Mesothelial cell of epicardium (in vitro differentiated cells): ENCODE measurements at regions not wholly inside any gene's neighbourhood (a gene's known extent, or its start where the extent isn't known, plus 50 kb on each side); places are given as distances from the start of the nearest gene placed in this dataset.

Experiments used
- DNase-seq, 2 experiments: peaks; one replicate each; pipeline ENCODE4 v3.0.0; 2021; ENCODE audit warnings: low spot score in 2 of 2; ENCODE audit not compliant: unreplicated experiment in 2 of 2
- H3K27ac Mint-ChIP-seq: 2 replicates; pipeline ENCODE4 v1.8.0; 2021; ENCODE audit warnings: mixed read lengths
- H3K27me3 Mint-ChIP-seq: 2 replicates; pipeline ENCODE4 v1.8.0; 2021; ENCODE audit warnings: low read depth, mixed read lengths
- H3K36me3 Mint-ChIP-seq: 2 replicates; pipeline ENCODE4 v1.8.0; 2021; ENCODE audit warnings: mixed read lengths
- H3K4me1 Mint-ChIP-seq: 2 replicates; pipeline ENCODE4 v1.8.0; 2021; ENCODE audit warnings: mixed read lengths
- H3K4me3 Mint-ChIP-seq: 2 replicates; pipeline ENCODE4 v1.8.0; 2021; ENCODE audit warnings: mild to moderate bottlenecking, moderate library complexity, mixed read lengths
- H3K9me3 Mint-ChIP-seq: 2 replicates; pipeline ENCODE4 v1.8.0; 2021; ENCODE audit warnings: mixed read lengths
- TF ChIP-seq, protein P1 (sequence below): fragments of 200-600 bp; sonication (generic); IDR thresholded peaks from one replicate; pipeline ENCODE4 v1.5.0; 2021; ENCODE audit warnings: antibody characterized with exemption; ENCODE audit not compliant: unreplicated experiment

DNA sequence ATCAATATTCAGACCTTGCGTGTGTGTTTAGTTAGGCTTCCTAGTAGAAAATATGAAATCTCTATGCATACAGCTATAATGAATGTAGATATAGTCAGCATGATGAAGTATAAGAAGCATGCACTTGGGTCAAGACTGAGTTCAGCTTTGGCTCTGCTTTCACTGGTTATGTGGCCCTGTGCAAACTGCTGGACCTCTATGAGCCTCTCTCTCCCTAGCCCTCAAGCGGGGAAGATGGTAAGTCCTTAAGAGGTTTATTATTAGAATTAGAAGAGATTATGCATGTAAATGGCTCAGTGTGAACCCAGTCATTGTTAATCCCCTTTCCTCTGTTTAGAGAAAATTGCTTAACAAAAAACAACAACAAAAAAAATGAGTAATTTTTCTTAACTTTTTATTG is 178.8 kb upstream of the NXPH2 start:
- Mint-ChIP-seq H3K36me3 (no peaks in the 10 kb centered on the region), H3K27me3 (no peaks in the 10 kb centered on the region), H3K4me1 (peaks cover 4% of the 10 kb centered on the region), H3K9me3 (peaks cover 14% of the 10 kb centered on the region), H3K27ac (no peak overlapping the region), H3K4me3 (no peak overlapping the region)
- DNase-seq = no peak
- TF ChIP-seq, protein P1, sequence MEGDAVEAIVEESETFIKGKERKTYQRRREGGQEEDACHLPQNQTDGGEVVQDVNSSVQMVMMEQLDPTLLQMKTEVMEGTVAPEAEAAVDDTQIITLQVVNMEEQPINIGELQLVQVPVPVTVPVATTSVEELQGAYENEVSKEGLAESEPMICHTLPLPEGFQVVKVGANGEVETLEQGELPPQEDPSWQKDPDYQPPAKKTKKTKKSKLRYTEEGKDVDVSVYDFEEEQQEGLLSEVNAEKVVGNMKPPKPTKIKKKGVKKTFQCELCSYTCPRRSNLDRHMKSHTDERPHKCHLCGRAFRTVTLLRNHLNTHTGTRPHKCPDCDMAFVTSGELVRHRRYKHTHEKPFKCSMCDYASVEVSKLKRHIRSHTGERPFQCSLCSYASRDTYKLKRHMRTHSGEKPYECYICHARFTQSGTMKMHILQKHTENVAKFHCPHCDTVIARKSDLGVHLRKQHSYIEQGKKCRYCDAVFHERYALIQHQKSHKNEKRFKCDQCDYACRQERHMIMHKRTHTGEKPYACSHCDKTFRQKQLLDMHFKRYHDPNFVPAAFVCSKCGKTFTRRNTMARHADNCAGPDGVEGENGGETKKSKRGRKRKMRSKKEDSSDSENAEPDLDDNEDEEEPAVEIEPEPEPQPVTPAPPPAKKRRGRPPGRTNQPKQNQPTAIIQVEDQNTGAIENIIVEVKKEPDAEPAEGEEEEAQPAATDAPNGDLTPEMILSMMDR = no peak

DNA sequence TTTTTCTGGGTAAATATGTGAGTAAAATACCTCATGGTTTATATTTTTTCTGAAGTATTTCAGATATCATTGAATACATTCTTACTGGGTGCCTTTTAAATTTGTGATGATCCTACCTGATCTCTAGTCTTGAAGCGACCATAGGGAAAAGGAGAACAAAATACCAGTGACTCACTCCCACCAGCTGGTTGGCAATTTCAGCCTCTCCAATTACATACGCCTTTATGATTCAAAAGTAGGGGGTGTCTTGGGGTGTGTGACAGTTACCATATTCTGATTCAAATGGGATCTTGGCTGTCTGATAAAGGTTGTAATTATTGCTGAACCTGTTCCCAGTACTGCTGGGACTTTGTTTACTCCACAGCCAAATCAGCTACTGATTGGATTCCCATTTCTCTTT is 175.9 kb upstream of the NXPH2 start:
- TF ChIP-seq, protein P1 = no peak
- DNase-seq = no peak

DNA sequence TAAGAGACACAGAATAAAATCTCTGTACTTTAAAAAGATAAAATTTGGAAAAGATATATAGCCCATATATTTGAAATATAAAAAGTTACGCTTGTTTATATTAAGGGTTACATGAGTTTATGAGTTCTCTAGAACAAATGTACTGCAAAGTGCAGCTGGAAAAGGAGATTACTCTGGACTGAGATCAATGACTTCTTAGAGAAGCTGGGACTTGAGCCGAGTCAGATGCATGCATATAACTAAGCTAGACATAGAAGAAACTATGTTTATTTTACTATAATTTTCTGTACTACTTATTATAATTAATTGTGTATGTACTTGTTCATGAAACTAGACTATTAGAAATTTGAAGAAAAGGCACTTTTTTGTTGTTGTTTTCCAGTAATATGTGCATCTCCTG is 170.3 kb upstream of the NXPH2 start:
- H3K4me3 Mint-ChIP-seq = no peak overlapping the region
- H3K27ac Mint-ChIP-seq = no peak overlapping the region
- no peaks in the 10 kb centered on the region for H3K36me3 Mint-ChIP-seq
- H3K9me3 Mint-ChIP-seq = peaks cover 4% of the 10 kb centered on the region
- H3K27me3 Mint-ChIP-seq = no peaks in the 10 kb centered on the region
- DNase-seq = no peak
- TF ChIP-seq, protein P1 = no peak
- peaks cover 4% of the 10 kb centered on the region for H3K4me1 Mint-ChIP-seq

More for the DNA sequence above, 175.9 kb upstream of the NXPH2 start:
- H3K9me3 Mint-ChIP-seq = peaks cover 14% of the 10 kb centered on the region
- H3K27ac Mint-ChIP-seq = no peak overlapping the region
- H3K27me3 Mint-ChIP-seq = no peaks in the 10 kb centered on the region
- H3K36me3 Mint-ChIP-seq = no peaks in the 10 kb centered on the region
- H3K4me3 Mint-ChIP-seq = no peak overlapping the region
- H3K4me1 Mint-ChIP-seq = no peaks in the 10 kb centered on the region

DNA sequence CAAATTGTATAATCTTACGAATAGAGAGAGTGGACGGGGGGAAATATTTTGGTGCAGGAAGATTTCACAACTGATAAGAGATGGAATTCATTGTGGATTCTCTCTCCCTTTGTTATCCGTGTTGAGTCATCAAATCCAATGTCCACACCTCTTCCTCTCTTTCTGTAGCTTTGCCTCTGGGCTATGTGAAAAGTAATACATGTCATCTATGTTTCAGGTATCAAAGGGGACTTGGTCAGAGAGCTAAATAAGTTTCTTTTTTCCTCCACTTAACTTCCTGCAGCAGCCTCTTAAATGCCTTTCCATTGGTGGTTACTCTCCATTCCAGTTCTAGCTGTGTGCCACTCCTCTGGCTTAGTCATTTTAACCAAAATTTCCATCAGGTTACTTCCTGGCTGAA is 169.3 kb upstream of the NXPH2 start:
- Mint-ChIP-seq H3K4me3 (no peak overlapping the region), H3K4me1 (peaks cover 4% of the 10 kb centered on the region), H3K27me3 (no peaks in the 10 kb centered on the region), H3K36me3 (no peaks in the 10 kb centered on the region), H3K27ac (no peak overlapping the region), H3K9me3 (no peaks in the 10 kb centered on the region)
- DNase-seq = no peak
- TF ChIP-seq, protein P1 = no peak

DNA sequence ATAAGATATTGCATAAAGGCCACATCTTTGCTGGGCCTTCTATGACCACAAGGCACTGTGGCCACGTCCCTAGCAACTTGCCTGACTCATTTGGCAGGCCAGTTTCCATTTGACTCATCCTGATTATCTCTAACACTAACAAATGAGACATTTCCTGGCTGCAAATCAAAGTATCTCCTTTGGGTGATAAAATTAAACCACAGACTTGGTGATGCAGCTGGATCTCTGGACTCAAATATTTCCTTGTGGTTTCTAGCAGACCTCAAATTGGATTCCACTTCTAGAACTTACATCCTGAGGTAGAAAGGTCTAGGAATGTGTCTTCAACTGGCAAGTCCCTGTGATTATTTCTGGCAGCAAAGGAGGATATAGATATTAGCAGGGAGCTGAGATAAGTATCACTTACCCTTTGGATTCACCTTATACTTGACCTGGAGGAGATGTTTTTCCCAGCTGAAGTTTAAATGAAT is 167.9 kb upstream of the NXPH2 start:
- DNase-seq = no peak
- TF ChIP-seq, protein P1 = no peak
- H3K4me3 Mint-ChIP-seq = no peak overlapping the region
- peaks cover 4% of the 10 kb centered on the region for H3K4me1 Mint-ChIP-seq
- H3K27me3 Mint-ChIP-seq = no peaks in the 10 kb centered on the region
- H3K36me3 Mint-ChIP-seq = no peaks in the 10 kb centered on the region
- no peak overlapping the region for H3K27ac Mint-ChIP-seq
- peaks cover 3% of the 10 kb centered on the region for H3K9me3 Mint-ChIP-seq

DNA sequence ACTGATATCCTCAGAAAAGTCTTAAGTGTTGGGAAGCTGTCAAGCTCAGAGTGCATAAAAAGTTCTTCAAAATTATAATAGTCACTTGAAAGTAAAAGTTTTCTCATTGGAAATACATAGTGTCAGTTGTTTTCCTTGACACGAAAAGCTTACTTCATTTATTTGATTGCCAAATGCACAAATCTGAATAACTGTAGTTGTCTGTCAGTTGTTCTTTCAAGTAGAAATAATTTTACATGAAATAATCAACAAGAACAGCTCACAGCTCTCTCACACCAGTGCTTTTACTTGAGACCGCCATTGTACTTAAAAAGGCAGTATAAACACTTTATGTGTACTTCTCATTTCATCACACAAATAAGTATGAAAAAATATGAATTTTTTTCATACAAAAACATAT is 163.3 kb upstream of the NXPH2 start:
- H3K9me3 Mint-ChIP-seq = peaks cover 37% of the 10 kb centered on the region
- H3K4me3 Mint-ChIP-seq = no peak overlapping the region
- H3K4me1 Mint-ChIP-seq = peaks cover 4% of the 10 kb centered on the region
- no peaks in the 10 kb centered on the region for H3K27me3 Mint-ChIP-seq
- no peak for DNase-seq
- H3K36me3 Mint-ChIP-seq = no peaks in the 10 kb centered on the region
- TF ChIP-seq, protein P1 = no peak
- no peak overlapping the region for H3K27ac Mint-ChIP-seq
